C4-2B (cell line): ENCODE measurements at regions not wholly inside any gene's neighbourhood (a gene's known extent, or its start where the extent isn't known, plus 50 kb on each side); places are given as distances from the start of the nearest gene placed in this dataset.

Experiments
- ZFX ChIP-seq: fragments of 450-650 bp; IDR thresholded peaks from 2 replicates; pipeline ENCODE4 v1.6.1; 2017
- TF ChIP-seq, protein P1 (sequence below): fragments of 450-650 bp; conservative IDR thresholded peaks from 2 replicates; pipeline ENCODE4 v1.5.1; 2017; ENCODE audit warnings: mild to moderate bottlenecking

DNA sequence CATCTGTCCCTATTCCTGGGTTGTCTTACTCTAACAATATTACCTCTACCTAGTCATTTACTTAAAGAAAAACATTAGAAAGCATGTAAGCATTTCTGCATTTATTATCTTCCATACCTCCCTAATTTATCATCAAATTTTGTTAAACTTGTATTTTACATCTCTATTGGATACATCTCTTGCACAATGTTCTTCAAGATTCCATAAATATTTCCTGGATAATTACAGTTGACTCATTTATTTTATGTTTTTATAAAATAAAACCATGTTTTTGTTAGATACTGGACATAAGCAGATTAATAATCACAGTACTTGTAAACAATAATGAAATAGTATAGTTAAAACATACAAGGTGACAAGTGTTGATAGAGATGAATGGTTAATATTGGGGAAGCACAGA, 209.0 kb downstream of the TMTC3 start:
- TF ChIP-seq, protein P1, sequence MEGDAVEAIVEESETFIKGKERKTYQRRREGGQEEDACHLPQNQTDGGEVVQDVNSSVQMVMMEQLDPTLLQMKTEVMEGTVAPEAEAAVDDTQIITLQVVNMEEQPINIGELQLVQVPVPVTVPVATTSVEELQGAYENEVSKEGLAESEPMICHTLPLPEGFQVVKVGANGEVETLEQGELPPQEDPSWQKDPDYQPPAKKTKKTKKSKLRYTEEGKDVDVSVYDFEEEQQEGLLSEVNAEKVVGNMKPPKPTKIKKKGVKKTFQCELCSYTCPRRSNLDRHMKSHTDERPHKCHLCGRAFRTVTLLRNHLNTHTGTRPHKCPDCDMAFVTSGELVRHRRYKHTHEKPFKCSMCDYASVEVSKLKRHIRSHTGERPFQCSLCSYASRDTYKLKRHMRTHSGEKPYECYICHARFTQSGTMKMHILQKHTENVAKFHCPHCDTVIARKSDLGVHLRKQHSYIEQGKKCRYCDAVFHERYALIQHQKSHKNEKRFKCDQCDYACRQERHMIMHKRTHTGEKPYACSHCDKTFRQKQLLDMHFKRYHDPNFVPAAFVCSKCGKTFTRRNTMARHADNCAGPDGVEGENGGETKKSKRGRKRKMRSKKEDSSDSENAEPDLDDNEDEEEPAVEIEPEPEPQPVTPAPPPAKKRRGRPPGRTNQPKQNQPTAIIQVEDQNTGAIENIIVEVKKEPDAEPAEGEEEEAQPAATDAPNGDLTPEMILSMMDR = no peak
- no peak for TF ChIP-seq ZFX
